ENCODE measurements at regions not wholly inside any gene's neighbourhood (a gene's known extent, or its start where the extent isn't known, plus 50 kb on each side); places are given as distances from the start of the nearest gene placed in this dataset.

DNA sequence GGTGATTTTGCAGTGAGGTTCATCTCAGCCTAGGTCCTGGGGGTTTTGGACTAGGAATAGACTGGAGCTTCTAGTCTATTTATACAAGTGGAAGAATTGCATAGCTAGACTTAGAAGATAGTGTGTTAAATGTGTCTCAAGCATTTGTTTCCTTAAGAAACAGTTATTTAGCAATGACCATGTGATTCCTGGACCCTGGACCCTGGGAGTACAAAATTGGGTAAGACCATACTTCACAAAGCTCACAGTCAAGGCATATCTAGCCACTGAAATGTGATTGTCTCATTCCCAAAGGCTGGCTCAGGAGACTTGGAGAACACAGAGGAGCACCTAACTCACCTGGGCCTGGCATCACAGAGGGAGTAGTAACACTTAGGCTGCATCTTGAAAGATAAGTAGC, 754.5 kb downstream of the SATB2 start:
- TF ChIP-seq, protein P1, sequence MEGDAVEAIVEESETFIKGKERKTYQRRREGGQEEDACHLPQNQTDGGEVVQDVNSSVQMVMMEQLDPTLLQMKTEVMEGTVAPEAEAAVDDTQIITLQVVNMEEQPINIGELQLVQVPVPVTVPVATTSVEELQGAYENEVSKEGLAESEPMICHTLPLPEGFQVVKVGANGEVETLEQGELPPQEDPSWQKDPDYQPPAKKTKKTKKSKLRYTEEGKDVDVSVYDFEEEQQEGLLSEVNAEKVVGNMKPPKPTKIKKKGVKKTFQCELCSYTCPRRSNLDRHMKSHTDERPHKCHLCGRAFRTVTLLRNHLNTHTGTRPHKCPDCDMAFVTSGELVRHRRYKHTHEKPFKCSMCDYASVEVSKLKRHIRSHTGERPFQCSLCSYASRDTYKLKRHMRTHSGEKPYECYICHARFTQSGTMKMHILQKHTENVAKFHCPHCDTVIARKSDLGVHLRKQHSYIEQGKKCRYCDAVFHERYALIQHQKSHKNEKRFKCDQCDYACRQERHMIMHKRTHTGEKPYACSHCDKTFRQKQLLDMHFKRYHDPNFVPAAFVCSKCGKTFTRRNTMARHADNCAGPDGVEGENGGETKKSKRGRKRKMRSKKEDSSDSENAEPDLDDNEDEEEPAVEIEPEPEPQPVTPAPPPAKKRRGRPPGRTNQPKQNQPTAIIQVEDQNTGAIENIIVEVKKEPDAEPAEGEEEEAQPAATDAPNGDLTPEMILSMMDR (IDR thresholded peaks at IDR 0.05) = no peak
- TF ChIP-seq POLR2A (IDR thresholded peaks at IDR 0.05) = no peak
